CD4-positive, alpha-beta T cell treated with Interleukin-12 subunit alpha and Interleukin-12 subunit beta, for 1 hour (primary cell): ENCODE measurements at regions not wholly inside any gene's neighbourhood (a gene's known extent, or its start where the extent isn't known, plus 50 kb on each side); places are given as distances from the start of the nearest gene placed in this dataset.
"Not testable (repeated sequence)": the region's sequence is repeated elsewhere in the genome, so short reads cannot be mapped to it uniquely, and the experiment has no call there.

Experiments
- DNase-seq: peaks from one replicate; pipeline ENCODE4 v3.0.0-alpha.2; 2020

DNA sequence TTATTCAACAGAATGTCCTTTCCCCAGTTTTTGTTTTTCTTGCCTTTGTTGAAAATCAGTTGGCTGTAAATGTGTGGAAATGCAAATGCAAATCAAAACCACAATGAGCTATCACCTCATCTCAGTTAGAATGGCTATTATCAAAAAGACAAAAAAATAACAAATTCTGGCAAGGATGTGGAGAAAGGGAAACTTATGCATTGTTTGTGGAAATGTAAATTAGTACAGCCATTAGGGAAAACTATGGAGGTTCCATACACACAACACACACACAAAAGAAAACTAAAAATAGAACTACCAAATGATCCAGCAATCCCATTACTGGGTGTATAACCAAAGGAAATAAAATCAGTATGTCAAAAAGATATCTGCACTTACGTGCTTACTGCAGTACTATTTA, 518.8 kb upstream of the ATXN7L3B start:
- DNase-seq = no peak

DNA sequence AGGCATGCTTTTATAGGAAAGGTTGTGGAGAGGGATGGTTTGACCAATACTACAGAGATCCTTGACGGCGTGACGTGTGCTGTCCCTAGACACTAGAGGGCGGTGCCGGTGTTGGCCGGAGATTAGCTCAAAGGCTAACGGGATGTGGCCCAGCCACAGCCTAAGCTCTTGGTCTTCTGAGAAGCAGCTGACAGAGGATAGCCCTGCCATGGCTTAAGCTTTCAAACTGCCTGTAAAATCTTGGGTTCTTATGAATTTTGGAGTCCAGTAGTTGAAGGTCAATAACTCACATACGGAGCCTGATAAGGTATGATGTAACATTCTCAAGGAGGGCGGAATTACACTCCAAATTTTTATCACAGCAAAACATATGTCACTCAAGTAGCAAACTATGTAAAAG, 515.7 kb upstream of the ATXN7L3B start:
- DNase-seq = peak; percentile 2

DNA sequence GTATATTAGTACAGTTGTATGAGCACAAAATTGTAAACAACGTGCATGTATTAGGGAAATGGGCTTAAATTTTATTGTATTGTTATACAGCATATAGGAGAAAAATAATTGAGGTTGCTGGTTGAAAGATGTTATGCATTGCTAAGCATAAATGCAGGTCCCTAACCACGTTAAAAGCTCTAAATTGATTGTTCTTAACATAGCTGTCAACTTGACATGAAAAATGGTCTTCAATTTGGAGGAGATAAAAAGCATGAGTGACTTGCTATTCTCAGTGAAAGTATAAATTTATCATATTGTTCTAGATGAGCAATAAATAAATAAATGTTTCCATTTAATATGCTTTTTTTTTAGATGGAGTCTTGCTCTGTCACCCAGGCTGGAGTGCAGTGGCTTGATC, 506.6 kb upstream of the ATXN7L3B start:
- no peak for DNase-seq

DNA sequence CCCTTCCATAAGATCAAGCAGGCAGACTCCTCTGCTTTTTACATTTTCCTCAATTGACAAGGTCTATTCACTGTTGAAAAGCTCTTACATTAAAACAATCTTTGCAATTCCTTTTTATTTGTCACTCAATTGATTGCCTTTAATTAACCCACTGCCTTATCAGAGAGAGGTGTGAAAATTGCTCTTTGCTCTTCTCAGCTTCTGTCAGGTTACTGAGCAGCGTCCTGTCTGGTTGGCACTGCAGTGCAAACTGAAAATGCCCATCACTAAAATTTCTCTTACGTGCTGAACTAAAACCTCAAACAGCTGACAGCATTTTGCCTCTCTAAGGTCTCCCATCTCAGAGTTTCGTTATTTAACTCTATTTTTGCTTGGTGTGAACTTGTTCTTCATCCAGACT, 504.1 kb upstream of the ATXN7L3B start:
- no peak for DNase-seq

DNA sequence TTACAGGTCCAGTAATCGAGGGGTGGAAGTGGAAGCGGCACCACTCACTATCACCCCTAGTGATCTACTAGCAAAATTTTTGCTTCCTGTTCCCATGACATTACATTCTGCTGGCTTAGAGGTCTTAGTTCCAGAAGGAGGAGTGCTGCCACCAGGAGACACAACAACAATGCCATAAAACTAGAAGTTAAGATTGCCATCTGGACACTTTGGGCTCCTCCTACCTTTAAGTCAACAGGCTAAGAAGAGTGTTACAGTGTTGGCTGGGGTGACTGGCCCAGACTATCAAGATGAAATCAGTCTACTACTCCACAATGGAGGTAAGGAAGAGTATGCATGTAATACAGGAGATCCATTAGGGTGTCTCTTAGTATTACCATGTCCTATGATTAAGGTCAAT, 498.5 kb upstream of the ATXN7L3B start:
- DNase-seq = not testable (repeated sequence)

DNA sequence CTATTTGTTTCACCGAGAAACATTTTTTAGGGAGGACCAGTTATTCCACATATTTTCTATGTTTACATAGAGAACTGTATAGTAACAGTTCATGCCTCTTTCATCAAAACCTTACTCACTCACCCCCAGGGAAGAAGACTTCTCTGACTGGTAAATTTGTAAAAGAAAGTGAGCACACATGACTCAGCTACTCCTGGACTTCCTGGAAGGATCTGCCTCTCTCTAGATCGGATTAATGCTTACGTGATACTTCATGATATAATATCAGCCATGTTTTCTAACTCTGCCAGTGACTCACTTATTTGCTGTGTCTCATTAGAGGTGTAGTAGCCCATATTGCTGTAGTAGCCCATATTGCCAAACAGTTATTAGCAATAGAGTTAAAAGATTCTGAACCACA, 494.3 kb upstream of the ATXN7L3B start:
- no peak for DNase-seq

DNA sequence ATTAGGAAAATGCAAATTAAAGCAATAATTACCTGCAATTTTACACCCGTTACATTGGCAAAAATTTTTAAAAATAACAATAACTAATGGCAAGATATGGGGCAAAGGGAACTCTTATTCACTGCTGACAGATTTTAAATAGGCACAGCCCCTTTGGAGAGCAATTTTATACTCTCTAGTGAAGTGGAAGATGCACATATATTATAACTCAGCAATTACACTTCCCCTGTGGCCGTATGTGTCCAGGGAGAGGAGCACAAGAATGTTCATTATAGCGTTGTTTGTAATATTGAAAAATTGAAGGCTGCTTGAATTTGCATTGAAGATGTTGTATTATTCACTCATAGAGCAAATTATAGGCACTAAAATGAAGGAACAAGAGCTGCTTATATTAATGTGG, 488.3 kb upstream of the ATXN7L3B start:
- DNase-seq = no peak

DNA sequence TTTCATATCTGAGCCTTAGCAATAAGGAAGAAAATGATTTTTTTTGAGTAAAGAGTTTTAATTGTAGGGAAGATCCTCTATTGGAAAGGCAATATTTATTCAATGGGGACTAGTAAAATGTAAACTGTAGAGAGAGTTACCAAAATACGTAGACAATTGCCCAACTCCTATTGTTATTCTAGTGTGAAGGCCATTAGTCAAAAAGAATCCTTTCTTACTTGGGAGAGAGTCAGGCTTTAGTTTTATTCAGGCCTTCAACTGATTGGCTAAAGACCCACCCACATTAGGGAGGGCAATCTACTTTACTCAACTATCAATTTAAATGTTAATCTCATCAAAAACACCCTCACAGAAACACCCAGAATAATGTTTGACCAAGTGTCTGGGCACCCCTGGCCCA, 485.8 kb upstream of the ATXN7L3B start:
- DNase-seq = no peak

DNA sequence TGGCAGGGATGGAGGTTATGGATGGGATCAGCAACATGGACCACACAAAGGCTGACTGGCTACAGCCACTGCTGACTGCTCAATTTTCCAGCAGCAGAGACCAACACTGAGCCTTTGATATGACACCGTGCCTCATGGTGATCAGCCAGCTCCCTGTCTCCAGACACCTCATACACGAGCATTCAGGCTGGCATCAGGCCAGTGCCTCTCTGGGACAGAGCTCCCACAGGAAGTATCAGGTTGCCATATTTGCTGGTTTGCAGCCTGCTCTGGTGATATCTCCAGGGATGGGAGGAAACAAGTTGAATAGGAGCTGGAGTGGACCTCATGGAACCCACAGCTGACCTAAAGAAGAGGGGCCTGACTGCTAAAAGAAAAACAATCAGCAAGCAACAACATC, 471.2 kb upstream of the ATXN7L3B start:
- no peak for DNase-seq

DNA sequence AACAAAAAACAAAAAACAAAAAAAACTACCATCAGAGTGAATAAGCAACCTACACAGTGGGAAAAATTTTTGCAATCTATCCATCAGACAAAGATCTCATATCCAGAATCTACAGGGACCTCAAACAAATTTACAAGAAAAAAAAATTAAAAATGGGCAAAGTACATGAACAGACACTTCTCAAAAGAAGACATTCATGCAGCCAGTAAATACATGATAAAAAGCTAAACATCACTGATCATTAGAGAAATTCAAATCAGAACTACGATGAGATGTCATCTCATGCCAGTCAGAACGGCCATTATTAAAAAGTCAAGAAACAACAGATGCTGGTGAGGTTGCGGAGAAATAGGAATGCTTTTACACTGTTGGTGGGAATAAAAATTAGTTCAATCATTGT, 466.5 kb upstream of the ATXN7L3B start:
- DNase-seq = no peak

DNA sequence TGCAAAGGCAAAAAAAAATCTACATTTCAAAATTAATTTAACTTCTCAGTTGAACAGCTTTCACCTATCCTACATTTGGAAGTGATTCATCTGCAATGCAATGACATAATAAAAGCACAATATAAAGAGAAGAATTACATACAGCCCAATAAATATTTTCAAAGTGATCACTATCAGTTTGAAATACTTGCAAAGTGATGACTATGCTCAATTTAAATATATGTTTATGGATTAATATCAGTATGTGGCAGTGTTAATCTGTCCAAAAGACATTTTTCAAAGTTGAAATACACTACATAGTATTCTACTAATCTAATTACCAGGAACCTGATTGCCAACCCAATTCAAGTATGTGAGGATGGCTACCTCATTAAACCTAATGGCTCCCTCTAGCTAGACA, 460.7 kb upstream of the ATXN7L3B start:
- DNase-seq = no peak

DNA sequence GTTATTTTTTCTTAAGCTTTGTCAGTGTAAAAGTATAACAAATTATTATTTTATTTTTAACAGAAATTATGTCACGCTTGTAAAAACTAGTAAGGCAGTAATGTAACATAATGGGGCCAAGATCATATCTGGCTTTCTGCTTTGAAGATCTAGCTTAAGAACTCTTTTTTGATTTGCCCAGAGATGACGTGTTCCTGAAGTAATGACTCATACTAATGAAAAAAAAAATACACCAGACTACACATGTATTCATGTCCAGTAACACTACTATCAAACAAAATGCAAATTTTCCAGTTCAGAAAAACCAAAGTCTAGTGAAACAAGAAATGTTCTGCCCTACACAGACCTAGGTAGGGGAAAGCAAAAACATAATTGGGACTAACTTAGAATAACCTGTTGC, 432.2 kb upstream of the ATXN7L3B start:
- no peak for DNase-seq

DNA sequence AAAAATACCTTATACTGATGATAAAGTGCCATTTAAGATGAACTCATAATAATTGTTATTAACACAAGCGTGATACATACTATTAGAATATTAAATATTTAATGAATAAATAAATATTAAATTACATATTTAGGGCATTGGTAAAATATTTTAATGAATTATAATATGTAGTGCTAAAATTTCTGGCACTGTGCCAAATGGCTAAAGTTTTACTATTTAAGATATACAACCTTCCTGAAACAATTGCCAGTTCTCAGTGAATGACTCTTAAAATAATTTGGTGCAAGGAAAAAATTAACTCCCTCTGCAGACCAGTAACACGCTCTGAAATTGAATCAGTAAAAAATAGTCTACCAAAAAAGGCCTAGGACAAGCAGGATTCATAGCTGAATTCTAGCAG, 428.9 kb upstream of the ATXN7L3B start:
- DNase-seq = no peak

DNA sequence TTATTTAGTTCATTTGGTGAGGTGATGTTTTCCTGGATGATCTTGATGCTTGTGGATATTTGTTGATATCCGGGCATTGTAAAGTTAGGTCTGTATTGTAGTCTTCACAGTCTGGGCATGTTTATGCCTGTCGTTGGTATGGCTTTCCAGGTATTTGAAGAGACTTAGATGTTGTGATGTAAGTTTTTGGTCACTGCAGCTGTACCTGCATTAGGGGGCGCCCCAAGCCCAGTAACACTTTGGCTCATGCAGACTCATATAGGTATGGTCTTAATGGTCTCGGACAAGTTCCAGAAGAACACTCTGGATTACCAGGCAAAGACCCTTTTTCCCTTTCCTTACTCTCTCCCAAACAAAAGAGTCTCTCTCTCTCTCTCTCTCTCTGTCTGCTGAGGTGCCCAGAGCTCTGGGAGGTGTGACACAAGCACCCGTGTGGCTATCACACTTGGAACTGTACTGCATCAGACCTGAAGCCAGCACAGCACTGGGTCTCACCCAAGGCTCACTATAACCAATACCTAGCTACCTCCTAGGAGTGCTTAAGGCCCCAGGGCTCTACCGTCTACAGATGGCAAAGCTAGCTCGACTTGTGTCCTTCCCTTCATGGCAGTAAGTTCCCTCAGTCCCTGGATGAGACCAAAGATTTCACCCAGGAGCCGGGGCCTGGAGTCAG, 425.8 kb upstream of the ATXN7L3B start:
- DNase-seq = no peak

DNA sequence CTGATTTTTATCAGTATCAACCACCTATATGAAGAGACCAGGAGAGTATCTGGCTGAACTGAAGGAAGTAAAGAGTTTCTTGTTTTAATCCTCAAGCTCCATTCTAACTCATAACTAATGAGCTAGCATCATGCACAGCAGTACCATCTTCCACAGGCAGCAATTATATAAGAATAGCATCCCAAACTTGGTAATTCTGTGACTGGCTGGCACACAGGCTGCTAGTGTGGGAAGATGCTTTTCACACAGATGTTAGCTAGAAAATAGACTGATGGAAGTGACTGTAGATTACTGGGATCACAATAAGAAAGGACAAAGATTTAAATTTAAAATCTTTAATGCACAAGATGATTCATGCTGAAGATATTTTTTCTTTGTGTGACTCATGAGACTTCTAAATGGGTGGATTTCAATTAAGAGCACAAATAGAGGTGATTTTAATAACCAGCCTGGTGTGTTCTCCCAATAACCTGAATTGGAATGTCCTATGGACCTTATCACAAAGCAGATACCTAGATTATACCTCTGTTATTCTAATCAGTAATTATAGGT, 417.7 kb upstream of the ATXN7L3B start:
- no peak for DNase-seq

DNA sequence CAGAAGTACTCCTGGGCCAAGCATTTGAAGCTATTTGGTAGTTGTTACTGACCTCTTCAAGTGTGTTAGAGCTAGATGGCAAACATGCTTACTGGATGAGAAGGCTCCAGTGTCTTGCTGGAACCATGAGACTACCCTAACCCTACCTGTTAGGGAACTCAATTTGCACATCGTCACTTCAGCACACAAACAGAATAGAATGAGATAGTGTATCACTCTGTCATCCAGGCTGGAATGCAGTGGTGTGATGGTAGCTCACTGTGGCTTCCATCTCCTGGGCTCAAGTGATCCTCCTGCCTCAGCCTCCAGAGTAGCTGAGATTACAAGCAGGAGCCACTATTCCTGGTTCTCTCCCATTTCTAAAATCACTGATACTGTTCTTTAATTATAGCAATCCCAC, 417.0 kb upstream of the ATXN7L3B start:
- no peak for DNase-seq

DNA sequence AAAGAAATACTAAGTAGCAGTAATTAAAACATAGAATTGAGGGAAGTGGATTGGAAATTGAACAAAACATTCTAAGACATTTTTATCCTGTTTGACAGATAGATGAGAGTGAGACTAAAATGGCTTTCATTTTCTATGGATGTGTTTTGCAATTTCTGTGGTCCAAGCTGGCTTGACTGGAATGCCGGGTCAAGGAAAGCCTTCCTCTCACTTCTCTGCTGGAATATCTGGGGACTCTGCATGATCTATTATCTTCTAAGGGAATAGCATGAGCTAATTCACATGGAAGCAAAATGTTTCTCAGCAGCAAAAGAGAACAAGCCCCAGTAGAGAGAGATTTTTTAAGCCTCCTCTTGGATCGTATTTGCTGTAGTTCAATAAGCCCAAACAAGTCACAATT, 407.9 kb upstream of the ATXN7L3B start:
- DNase-seq = no peak

DNA sequence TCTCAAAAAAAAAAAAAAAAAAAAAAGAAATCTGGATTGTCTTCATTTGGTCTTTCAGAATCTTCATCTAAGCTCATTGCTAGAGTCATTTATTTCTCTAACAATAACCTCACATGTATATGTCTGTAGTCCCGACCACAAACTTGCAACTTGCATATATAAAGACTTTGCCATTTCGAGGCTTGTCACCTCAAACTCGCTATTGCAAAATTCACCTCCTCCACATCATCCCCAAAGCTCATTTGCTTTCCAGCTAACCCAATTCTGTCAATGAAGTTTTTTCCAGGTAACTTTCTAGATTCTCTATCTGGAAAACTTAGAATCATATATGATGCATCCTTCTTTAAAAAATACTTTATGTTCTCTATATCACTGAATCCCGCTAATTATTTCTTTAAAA, 393.2 kb upstream of the ATXN7L3B start:
- DNase-seq = no peak

DNA sequence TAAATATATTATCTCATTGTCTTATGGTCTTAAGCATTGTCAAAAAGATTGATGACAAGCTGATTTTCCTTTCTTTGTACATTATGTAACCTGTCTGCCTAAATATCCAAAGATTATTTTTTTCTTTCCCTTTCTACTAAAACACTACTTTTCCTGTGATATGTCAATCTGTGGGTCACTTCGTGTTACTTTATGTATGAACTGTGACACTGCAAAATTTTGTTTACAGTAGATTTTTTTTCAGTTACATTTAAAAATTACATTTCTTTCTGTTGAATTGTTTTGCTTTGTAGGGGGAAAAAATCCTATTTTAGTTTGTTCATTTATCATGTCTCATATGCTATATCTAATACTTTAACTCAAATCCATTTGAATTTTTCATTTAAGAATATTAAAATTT, 392.3 kb upstream of the ATXN7L3B start:
- DNase-seq = no peak

DNA sequence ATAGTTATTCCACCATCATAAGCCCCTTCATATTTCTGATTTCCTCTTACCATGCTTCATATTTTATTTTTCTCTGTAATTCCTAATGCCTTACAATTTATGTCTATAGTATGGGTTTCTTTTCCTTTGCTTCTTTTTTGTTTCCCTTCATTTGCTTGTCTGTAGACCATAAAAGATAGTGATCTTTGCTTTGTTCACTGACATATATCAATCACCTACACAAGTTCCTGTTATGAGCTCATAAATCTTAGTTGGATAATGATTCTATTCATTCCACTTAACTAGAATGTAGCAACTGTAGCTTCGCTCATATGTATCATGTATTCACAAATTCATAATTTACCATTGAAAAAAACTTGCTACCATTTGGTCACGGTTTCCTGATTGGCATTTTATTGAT, 388.8 kb upstream of the ATXN7L3B start:
- no peak for DNase-seq

DNA sequence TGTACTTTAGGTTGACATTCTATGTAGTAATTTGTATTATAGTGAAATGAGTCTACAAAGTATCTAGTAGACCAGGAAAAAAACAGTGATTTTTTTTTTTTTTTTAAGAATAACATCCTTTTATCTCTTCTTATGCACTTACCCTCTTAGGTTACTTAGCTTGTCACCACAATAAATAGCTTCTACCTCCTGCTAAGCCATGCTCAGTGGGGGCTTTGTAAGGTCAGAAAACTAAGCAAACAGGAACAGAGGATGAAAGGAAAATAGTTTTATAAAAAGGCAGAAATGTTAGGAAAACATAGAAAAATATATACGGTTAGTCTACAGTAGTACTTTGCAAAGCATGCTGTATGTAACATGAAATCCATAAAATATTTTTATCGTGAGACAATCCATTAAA, 385.3 kb upstream of the ATXN7L3B start:
- no peak for DNase-seq

DNA sequence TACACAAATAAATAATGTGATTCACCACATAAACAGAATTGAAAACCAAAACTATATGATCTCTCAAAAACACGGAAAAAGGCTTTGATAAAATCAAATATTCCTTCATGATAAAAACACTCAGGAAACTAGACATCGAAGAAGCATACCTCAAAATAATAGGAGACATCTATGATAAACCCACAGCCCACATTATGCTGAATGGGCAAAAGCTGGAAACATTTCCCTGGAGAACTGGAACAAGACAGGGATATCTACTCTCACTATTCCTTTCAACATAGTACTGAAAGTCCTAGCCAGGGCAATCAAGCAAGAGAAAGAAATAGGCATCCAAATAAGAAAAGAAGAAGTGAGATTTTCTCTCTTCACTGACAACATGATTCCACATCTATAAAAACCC, 371.5 kb upstream of the ATXN7L3B start:
- no peak for DNase-seq

DNA sequence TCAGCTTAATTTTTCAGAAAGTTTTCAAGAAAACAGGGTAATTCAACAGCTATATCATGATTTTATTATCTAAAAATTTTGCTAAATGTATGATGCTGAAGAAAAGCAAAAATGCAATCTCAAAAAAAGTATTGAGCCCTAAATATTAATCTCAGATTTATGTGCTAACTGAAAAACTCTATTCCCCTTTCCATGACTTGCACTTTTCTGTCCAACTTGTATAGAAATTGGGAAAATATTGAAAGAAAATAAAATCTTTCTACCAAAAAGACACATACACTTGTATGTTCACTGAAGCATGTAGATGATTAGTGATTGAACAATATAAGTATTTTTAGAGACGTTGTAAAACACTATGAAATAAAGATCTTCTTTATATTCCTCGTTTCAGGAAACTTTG, 368.0 kb upstream of the ATXN7L3B start:
- DNase-seq = no peak

DNA sequence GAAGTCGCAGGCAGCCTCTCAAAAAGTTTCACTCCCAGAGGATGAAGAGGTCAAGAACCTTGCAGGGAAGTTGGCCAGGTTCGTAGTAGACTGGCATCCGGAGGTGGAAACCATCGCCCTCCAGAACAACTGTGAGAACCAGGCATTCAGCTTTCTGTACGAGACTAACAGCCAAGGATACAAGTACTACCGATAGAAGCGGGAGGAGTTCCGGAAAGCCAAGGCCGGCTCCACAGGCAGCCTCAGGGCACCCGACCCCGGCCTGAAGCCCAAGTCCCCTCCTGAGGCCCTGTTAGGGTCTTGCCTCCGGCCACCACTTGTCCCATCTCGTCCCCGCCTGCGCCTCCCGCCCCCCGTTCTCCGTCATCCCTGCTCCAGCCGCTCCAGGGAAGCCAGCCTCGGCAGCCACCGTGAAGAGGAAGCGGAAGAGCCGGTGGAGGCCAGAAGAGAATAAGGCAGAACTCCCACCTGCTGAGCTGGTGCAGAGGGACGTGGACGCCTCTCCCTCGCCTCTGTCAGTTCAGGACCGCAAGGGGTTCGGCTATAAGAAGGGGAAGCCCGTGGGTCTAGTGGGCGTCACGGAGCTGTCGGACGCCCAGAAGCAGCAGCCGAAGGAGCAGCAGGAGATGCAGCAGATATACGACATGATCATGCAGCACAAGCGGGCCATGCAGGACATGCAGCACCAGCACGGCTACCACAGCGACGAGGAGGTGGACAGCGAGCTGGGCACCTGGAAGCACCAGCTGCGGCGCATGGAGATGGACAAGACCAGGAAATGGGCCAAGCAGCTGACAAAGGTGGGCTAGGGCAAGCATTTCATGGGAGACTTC, 366.8 kb upstream of the ATXN7L3B start:
- no peak for DNase-seq

DNA sequence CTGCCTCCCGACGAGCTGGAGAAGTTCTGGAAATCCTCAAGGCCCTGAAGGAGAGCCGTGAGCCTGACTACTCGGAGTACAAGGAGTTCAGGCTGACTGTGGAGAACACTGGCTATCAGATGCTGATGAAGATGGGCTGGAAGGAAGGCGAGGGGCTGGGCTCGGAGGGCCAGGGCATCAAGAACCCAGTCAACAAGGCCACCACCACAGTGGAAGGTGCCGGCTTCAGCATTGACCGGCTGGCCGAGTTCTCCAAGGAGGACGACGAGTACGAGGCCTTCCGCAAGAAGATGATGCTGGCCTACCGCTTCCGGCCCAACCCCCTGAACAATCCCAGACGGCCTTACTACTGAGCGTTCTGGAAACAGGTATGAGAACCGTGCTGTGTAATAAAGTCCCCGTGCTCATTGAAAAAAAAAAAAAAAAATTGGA, 366.1 kb upstream of the ATXN7L3B start:
- no peak for DNase-seq
